H1 (cell line): ENCODE measurements at regions not wholly inside any gene's neighbourhood (a gene's known extent, or its start where the extent isn't known, plus 50 kb on each side); places are given as distances from the start of the nearest gene placed in this dataset.

Experiments used
- ASH2L ChIP-seq: fragments of 200-600, 300-600 bp; sonication (generic); IDR thresholded peaks from one replicate; pipeline ENCODE4 v1.7.1; 2017; ENCODE audit warnings: low read length
- CHD1 ChIP-seq: IDR thresholded peaks from 2 replicates; pipeline ENCODE4 v1.6.1; 2012; ENCODE audit warnings: low read depth, low read length, improper control_type of control experiment
- CTBP2 ChIP-seq: IDR thresholded peaks from 2 replicates; pipeline ENCODE4 v1.7.0; 2011; ENCODE audit warnings: borderline replicate concordance, mild to moderate bottlenecking, moderate library complexity, mixed read lengths, low read length; ENCODE audit not compliant: insufficient read depth, insufficient read length
- FOSL1 ChIP-seq: IDR thresholded peaks from 2 replicates; pipeline ENCODE4 v1.6.1; 2011; ENCODE audit warnings: mild to moderate bottlenecking, low read depth, low read length, moderate library complexity; ENCODE audit not compliant: insufficient read depth
- HDAC6 ChIP-seq: IDR thresholded peaks from one replicate; pipeline ENCODE4 v1.7.1; 2012; ENCODE audit warnings: low read depth, mild to moderate bottlenecking, inconsistent platforms, low read length, moderate library complexity
- POLR2A ChIP-seq, 2 experiments: IDR thresholded peaks; 1 replicate in 1 of 2; 2 replicates in 1 of 2; pipeline ENCODE4 v1.6.1; 2011; ENCODE audit warnings: low read depth in 2 of 2, low read length in 2 of 2, mild to moderate bottlenecking in 2 of 2; ENCODE audit errors: control extremely low read depth in 1 of 2
- POU5F1 ChIP-seq: IDR thresholded peaks from 2 replicates; pipeline ENCODE4 v1.6.1; 2011; ENCODE audit warnings: low read depth, mild to moderate bottlenecking, low read length, moderate library complexity
- RAD21 ChIP-seq, 2 experiments: IDR thresholded peaks in 1 of 2; conservative IDR thresholded peaks in 1 of 2; 2 replicates each; pipeline ENCODE4 v1.6.1; 2011; ENCODE audit warnings: low read depth in 2 of 2, low read length in 2 of 2, improper control_type of control experiment in 1 of 2, inconsistent platforms in 1 of 2, mild to moderate bottlenecking in 1 of 2, moderate library complexity in 1 of 2
- RBBP5 ChIP-seq: IDR thresholded peaks from 2 replicates; pipeline ENCODE4 v1.7.1; 2012; ENCODE audit warnings: low read depth, mild to moderate bottlenecking, inconsistent platforms, low read length, moderate library complexity, borderline replicate concordance
- SP2 ChIP-seq: IDR thresholded peaks from 2 replicates; pipeline ENCODE4 v1.6.1; 2012; ENCODE audit warnings: mild to moderate bottlenecking, low read length, inconsistent platforms
- TEAD4 ChIP-seq: IDR thresholded peaks from 2 replicates; pipeline ENCODE4 v1.6.1; 2012; ENCODE audit warnings: low read depth, low read length, inconsistent platforms, mixed read lengths
- TF ChIP-seq, protein P1 (sequence below): fragments of 300-600 bp; sonication (generic); IDR thresholded peaks from 2 replicates; pipeline ENCODE4 v1.7.1; 2012; ENCODE audit warnings: low read length, moderate library complexity, mild to moderate bottlenecking, inconsistent platforms; ENCODE audit not compliant: insufficient replicate concordance

DNA sequence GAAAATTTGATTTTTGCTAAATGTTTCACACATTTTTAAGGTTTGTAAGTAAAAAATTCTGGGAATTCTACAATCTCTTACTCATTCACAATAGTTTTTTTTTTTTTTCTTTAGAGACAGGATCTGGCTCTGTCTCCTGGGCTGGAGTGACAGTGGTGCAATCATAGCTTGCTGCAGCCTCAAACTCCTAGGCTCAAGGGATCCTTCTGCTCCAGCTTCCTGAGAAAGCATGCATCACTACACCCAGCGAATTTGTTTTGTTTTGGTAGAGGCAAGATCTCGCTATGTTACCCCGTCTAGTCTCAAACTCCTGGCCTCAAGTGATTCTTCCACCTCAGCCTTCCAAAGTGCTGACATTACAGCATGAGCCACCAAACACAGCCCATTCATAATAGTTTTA lies 232.8 kb downstream of the GJA1 start (continued):
- TF ChIP-seq, protein P1, sequence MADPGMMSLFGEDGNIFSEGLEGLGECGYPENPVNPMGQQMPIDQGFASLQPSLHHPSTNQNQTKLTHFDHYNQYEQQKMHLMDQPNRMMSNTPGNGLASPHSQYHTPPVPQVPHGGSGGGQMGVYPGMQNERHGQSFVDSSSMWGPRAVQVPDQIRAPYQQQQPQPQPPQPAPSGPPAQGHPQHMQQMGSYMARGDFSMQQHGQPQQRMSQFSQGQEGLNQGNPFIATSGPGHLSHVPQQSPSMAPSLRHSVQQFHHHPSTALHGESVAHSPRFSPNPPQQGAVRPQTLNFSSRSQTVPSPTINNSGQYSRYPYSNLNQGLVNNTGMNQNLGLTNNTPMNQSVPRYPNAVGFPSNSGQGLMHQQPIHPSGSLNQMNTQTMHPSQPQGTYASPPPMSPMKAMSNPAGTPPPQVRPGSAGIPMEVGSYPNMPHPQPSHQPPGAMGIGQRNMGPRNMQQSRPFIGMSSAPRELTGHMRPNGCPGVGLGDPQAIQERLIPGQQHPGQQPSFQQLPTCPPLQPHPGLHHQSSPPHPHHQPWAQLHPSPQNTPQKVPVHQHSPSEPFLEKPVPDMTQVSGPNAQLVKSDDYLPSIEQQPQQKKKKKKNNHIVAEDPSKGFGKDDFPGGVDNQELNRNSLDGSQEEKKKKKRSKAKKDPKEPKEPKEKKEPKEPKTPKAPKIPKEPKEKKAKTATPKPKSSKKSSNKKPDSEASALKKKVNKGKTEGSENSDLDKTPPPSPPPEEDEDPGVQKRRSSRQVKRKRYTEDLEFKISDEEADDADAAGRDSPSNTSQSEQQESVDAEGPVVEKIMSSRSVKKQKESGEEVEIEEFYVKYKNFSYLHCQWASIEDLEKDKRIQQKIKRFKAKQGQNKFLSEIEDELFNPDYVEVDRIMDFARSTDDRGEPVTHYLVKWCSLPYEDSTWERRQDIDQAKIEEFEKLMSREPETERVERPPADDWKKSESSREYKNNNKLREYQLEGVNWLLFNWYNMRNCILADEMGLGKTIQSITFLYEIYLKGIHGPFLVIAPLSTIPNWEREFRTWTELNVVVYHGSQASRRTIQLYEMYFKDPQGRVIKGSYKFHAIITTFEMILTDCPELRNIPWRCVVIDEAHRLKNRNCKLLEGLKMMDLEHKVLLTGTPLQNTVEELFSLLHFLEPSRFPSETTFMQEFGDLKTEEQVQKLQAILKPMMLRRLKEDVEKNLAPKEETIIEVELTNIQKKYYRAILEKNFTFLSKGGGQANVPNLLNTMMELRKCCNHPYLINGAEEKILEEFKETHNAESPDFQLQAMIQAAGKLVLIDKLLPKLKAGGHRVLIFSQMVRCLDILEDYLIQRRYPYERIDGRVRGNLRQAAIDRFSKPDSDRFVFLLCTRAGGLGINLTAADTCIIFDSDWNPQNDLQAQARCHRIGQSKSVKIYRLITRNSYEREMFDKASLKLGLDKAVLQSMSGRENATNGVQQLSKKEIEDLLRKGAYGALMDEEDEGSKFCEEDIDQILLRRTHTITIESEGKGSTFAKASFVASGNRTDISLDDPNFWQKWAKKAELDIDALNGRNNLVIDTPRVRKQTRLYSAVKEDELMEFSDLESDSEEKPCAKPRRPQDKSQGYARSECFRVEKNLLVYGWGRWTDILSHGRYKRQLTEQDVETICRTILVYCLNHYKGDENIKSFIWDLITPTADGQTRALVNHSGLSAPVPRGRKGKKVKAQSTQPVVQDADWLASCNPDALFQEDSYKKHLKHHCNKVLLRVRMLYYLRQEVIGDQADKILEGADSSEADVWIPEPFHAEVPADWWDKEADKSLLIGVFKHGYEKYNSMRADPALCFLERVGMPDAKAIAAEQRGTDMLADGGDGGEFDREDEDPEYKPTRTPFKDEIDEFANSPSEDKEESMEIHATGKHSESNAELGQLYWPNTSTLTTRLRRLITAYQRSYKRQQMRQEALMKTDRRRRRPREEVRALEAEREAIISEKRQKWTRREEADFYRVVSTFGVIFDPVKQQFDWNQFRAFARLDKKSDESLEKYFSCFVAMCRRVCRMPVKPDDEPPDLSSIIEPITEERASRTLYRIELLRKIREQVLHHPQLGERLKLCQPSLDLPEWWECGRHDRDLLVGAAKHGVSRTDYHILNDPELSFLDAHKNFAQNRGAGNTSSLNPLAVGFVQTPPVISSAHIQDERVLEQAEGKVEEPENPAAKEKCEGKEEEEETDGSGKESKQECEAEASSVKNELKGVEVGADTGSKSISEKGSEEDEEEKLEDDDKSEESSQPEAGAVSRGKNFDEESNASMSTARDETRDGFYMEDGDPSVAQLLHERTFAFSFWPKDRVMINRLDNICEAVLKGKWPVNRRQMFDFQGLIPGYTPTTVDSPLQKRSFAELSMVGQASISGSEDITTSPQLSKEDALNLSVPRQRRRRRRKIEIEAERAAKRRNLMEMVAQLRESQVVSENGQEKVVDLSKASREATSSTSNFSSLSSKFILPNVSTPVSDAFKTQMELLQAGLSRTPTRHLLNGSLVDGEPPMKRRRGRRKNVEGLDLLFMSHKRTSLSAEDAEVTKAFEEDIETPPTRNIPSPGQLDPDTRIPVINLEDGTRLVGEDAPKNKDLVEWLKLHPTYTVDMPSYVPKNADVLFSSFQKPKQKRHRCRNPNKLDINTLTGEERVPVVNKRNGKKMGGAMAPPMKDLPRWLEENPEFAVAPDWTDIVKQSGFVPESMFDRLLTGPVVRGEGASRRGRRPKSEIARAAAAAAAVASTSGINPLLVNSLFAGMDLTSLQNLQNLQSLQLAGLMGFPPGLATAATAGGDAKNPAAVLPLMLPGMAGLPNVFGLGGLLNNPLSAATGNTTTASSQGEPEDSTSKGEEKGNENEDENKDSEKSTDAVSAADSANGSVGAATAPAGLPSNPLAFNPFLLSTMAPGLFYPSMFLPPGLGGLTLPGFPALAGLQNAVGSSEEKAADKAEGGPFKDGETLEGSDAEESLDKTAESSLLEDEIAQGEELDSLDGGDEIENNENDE, result no peak
- TF ChIP-seq POU5F1, result no peak
- no peak for TF ChIP-seq CTBP2
- no peak for TF ChIP-seq POLR2A (IDR thresholded peaks at IDR 0.05; ENCODE audit: control extremely low read depth in 1 of 2, low read depth in 2 of 2, low read length in 2 of 2)
- TF ChIP-seq FOSL1, result no peak
- TF ChIP-seq TEAD4, result no peak
- no peak for TF ChIP-seq RBBP5
- no peak for TF ChIP-seq RAD21 (IDR thresholded peaks at IDR 0.05 in 1 of 2, conservative IDR thresholded peaks at IDR 0.05 in 1 of 2; ENCODE audit: low read depth in 2 of 2, low read length in 2 of 2)
- no peak for TF ChIP-seq CHD1
- TF ChIP-seq SP2, result no peak
- no peak for TF ChIP-seq HDAC6
- no peak for TF ChIP-seq ASH2L
- TF ChIP-seq, all 59 proteins: peak for 0
